K562 (cell line): ENCODE measurements at regions not wholly inside any gene's neighbourhood (a gene's known extent, or its start where the extent isn't known, plus 50 kb on each side); places are given as distances from the start of the nearest gene placed in this dataset.

Experiments used
- ATAC-seq: fragments of 200-7000 bp; cut with Tn5 transposase; 3 replicates; pipeline ENCODE4 v1.9.1; 2020; ENCODE audit warnings: moderate library complexity
- BruUV-seq: library from RNA; stranded (reverse); fragments of 400-500 nt; replicated peaks from 2 replicates; lab custom pipeline; 2021; lab: Mats Ljungman, UMichigan
- CTCF ChIA-PET: fragments of 300-600 bp; formaldehyde crosslinking; extraction: SDS; loops from one replicate; lab custom pipeline; 2021; ENCODE audit warnings: low intra/inter-chr PET ratio; lab: Yijun Ruan, JAX
- POLR2A ChIA-PET: fragments of 300-600, 350-650 bp; sonication (Branson Sonifier 250); formaldehyde crosslinking; extraction: SDS; loops from one replicate; lab custom pipeline; 2021; ENCODE audit warnings: antibody characterized with exemption, inconsistent platforms; lab: Yijun Ruan, JAX
- DNase-seq, 4 experiments: peaks; one replicate each; pipeline versions ENCODE4 v3.0.0 to v3.0.0-alpha.2; 2011 to 2018; ENCODE audit warnings: low spot score in 3 of 4, mixed read lengths in 3 of 4; ENCODE audit errors: extremely low read depth in 1 of 4
- FAIRE-seq: peaks from 2 replicates; lab custom pipeline; 2011; peaks lifted over from hg19 to GRCh38; lab: Jason Lieb, UNC
- H2AFZ ChIP-seq: 2 replicates; pipeline ENCODE4 v1.6.0; 2011; ENCODE audit warnings: low read depth, low read length, control low read depth, inconsistent platforms
- H3K27ac ChIP-seq: fragments of 200-600 bp; 3 replicates; pipeline ENCODE4 v1.8.0; 2011; ENCODE audit warnings: low read depth, mild to moderate bottlenecking, control low read depth, inconsistent platforms, low read length, moderate library complexity, mixed read lengths; ENCODE audit errors: extremely low read depth
- H3K27me3 ChIP-seq, 2 experiments: fragments of 300-600 bp in 1 of 2; 2 replicates in 1 of 2; 3 replicates in 1 of 2; pipeline versions ENCODE4 v1.6.0 to v1.8.0; 2011; ENCODE audit warnings: inconsistent platforms in 2 of 2, low read length in 2 of 2, mild to moderate bottlenecking in 1 of 2, mixed read lengths in 1 of 2, moderate library complexity in 1 of 2; ENCODE audit not compliant: control insufficient read depth in 2 of 2, insufficient read depth in 2 of 2
- H3K36me3 ChIP-seq: fragments of 300-600 bp; 3 replicates; pipeline ENCODE4 v1.8.0; 2011; ENCODE audit warnings: mild to moderate bottlenecking, low read length, inconsistent platforms; ENCODE audit not compliant: control insufficient read depth, insufficient read depth
- H3K4me1 ChIP-seq, 2 experiments: fragments of 200-600 bp in 1 of 2; replicated peaks in 1 of 2; 2 replicates in 1 of 2; 3 replicates in 1 of 2; pipeline versions ENCODE4 v1.5.1 to v1.8.0; 2011; ENCODE audit warnings: inconsistent platforms in 2 of 2, low read length in 2 of 2, mild to moderate bottlenecking in 1 of 2, mixed read lengths in 1 of 2, moderate library complexity in 1 of 2; ENCODE audit not compliant: control insufficient read depth in 2 of 2, insufficient read depth in 2 of 2
- H3K4me2 ChIP-seq: 2 replicates; pipeline ENCODE4 v1.6.1; 2011; ENCODE audit warnings: low read length, control low read depth, inconsistent platforms, mixed read lengths; ENCODE audit not compliant: insufficient read depth
- H3K4me3 ChIP-seq: fragments of 200-600 bp; sonication (generic), shearing (Covaris generic); 2 replicates; pipeline ENCODE4 v1.5.1; 2016; ENCODE audit warnings: control low read depth, inconsistent platforms
- H3K79me2 ChIP-seq: fragments of 200-600 bp; 3 replicates; pipeline ENCODE4 v1.8.0; 2011; ENCODE audit warnings: low read length, inconsistent platforms; ENCODE audit not compliant: control insufficient read depth, insufficient read depth
- H3K9ac ChIP-seq, 2 experiments: 2 replicates each; pipeline versions ENCODE4 v1.6.0 to v1.6.1; 2011; ENCODE audit warnings: low read depth in 2 of 2, low read length in 2 of 2, control low read depth in 1 of 2, inconsistent platforms in 1 of 2, mild to moderate bottlenecking in 1 of 2, mixed read lengths in 1 of 2; ENCODE audit not compliant: insufficient read depth in 1 of 2
- H3K9me1 ChIP-seq: one replicate; pipeline ENCODE4 v1.6.0; 2011; ENCODE audit warnings: inconsistent platforms, mild to moderate bottlenecking, low read length, moderate library complexity; ENCODE audit not compliant: control insufficient read depth, insufficient read depth
- H3K9me3 ChIP-seq: replicated peaks from 2 replicates; pipeline ENCODE4 v1.5.1; 2011; ENCODE audit warnings: low read depth, low read length, inconsistent platforms; ENCODE audit not compliant: control insufficient read depth, insufficient read depth
- H4K20me1 ChIP-seq: replicated peaks from 2 replicates; pipeline ENCODE4 v1.6.1; 2011; ENCODE audit warnings: low read length, inconsistent platforms, mixed read lengths; ENCODE audit not compliant: control insufficient read depth, insufficient read depth
- DDX20 ChIP-seq: fragments of 450-650 bp; IDR thresholded peaks from 2 replicates; pipeline ENCODE4 v1.6.1; 2016; ENCODE audit warnings: missing genetic modification characterization, low read depth, mild to moderate bottlenecking, missing compliant biosample characterization, moderate library complexity
- EWSR1 ChIP-seq: fragments of 450-650 bp; IDR thresholded peaks from 2 replicates; pipeline ENCODE4 v1.6.1; 2018; ENCODE audit warnings: borderline replicate concordance, mild to moderate bottlenecking, low read depth, moderate library complexity; ENCODE audit not compliant: partially characterized antibody
- FOS ChIP-seq: IDR thresholded peaks from 3 replicates; pipeline ENCODE4 v1.6.1; 2011; ENCODE audit not compliant: insufficient read length; ENCODE audit errors: extremely low read depth
- ID3 ChIP-seq, 2 experiments: fragments of 250-450 bp in 1 of 2; fragments of 450-650 bp in 1 of 2; sonication (Bioruptor Pico) in 1 of 2; IDR thresholded peaks; 2 replicates each; pipeline versions ENCODE4 v1.6.1 to v1.8.0; 2016 to 2021; ENCODE audit warnings: mild to moderate bottlenecking in 2 of 2, moderate library complexity in 2 of 2, missing compliant biosample characterization in 1 of 2, missing genetic modification characterization in 1 of 2
- KDM4B ChIP-seq, 2 experiments: fragments of 450-650 bp in 1 of 2; sonication (generic) in 1 of 2; IDR thresholded peaks; 2 replicates each; pipeline ENCODE4 v1.6.1; 2016 to 2017; ENCODE audit warnings: borderline replicate concordance in 2 of 2, antibody characterized with exemption in 1 of 2, low read depth in 1 of 2, mild to moderate bottlenecking in 1 of 2
- MYBL2 ChIP-seq, 2 experiments: fragments of 450-650 bp in 1 of 2; sonication (generic) in 1 of 2; formaldehyde crosslinking in 1 of 2; IDR thresholded peaks; 2 replicates each; pipeline versions ENCODE4 v1.6.1 to v1.8.1; 2017 to 2022; ENCODE audit warnings: borderline replicate concordance in 1 of 2, inconsistent platforms in 1 of 2, low read depth in 1 of 2, mild to moderate bottlenecking in 1 of 2, missing genetic modification reagents in 1 of 2, moderate library complexity in 1 of 2
- MYC ChIP-seq, 2 experiments: fragments of 250-450 bp in 1 of 2; sonication (Bioruptor Pico) in 1 of 2; IDR thresholded peaks; 2 replicates each; pipeline versions ENCODE4 v1.5.1 to v1.6.1; 2012 to 2021; ENCODE audit warnings: low read depth in 2 of 2, borderline replicate concordance in 1 of 2, improper control_type of control experiment in 1 of 2, low read length in 1 of 2, mild to moderate bottlenecking in 1 of 2, moderate library complexity in 1 of 2
- NR2C1 ChIP-seq, 2 experiments: fragments of 450-650 bp; IDR thresholded peaks; 2 replicates each; pipeline ENCODE4 v1.6.1; 2017; ENCODE audit warnings: mild to moderate bottlenecking in 2 of 2, antibody characterized with exemption in 1 of 2, inconsistent platforms in 1 of 2, missing compliant biosample characterization in 1 of 2, missing genetic modification characterization in 1 of 2
- PHB ChIP-seq: fragments of 250-450 bp; sonication (Bioruptor Pico); IDR thresholded peaks from 2 replicates; pipeline ENCODE4 v1.5.0; 2021
- RAD51 ChIP-seq: fragments of 450-650 bp; IDR thresholded peaks from 2 replicates; pipeline ENCODE4 v1.7.1; 2016; ENCODE audit warnings: low read depth, mild to moderate bottlenecking, borderline replicate concordance
- ZNF212 ChIP-seq: fragments of 450-650 bp; formaldehyde crosslinking; IDR thresholded peaks from 2 replicates; pipeline ENCODE4 v1.4.0; 2020; ENCODE audit warnings: mild to moderate bottlenecking
- ZNF347 ChIP-seq: fragments of 450-650 bp; formaldehyde crosslinking; IDR thresholded peaks from 2 replicates; pipeline ENCODE4 v1.4.0; 2020; ENCODE audit warnings: low read depth, mild to moderate bottlenecking, moderate library complexity
- ZNF668 ChIP-seq: fragments of 250-450 bp; sonication (Bioruptor Pico); IDR thresholded peaks from 2 replicates; pipeline ENCODE4 v1.8.0; 2022; ENCODE audit warnings: mild to moderate bottlenecking, inconsistent platforms
- WGBS: fragments of 100-300 bp; shearing (Covaris generic); methylation state at CpG from one replicate; pipeline ENCODE4 v1.1.6; 2016; ENCODE audit warnings: low coverage, mixed read lengths; ENCODE audit not compliant: insufficient coverage; ENCODE audit errors: missing lambda C conversion rate; 5-methylcytosine and 5-hydroxymethylcytosine counted together
- in situ Hi-C: fragments of 300-500 bp; cut with MboI; formaldehyde crosslinking; loops from 4 replicates; pipeline ENCODE4 v1.15.0; 2018; ENCODE audit warnings: inconsistent platforms, mixed read lengths
- intact Hi-C: fragments of 100-400 bp; cut with micrococcal nuclease; formaldehyde crosslinking; loops from 2 replicates; pipeline ENCODE4 v1.14.2; 2022
- TF ChIP-seq, protein P1 (sequence below): fragments of 250-450 bp; sonication (Bioruptor Pico); IDR thresholded peaks from 2 replicates; pipeline ENCODE4 v1.8.0; 2021; ENCODE audit warnings: mild to moderate bottlenecking, moderate library complexity
- TF ChIP-seq, protein P2 (sequence below): fragments of 450-650 bp; IDR thresholded peaks from 2 replicates; pipeline ENCODE4 v1.7.1; 2018; ENCODE audit warnings: mild to moderate bottlenecking, low read depth; ENCODE audit not compliant: partially characterized antibody

DNA sequence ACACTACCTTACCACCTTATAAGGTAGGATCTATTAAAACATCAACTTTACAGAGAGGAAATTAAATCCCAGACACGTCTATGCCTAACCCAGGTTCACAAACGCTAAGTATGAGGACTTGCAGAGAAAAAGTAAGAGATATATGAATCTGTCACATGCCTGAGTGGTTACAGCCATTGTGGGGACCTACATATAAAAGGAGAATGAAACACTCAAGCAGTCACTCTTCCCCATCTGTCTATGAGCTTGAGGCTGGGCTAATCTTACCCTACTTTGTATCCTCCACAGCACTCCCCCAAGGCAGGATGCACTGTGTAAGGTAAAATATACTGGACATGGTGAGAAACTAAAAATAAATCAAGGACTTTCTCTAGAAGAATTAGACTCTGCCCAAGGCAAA is 339.9 kb downstream of the HNRNPD start (continued):
- TF ChIP-seq, protein P1, sequence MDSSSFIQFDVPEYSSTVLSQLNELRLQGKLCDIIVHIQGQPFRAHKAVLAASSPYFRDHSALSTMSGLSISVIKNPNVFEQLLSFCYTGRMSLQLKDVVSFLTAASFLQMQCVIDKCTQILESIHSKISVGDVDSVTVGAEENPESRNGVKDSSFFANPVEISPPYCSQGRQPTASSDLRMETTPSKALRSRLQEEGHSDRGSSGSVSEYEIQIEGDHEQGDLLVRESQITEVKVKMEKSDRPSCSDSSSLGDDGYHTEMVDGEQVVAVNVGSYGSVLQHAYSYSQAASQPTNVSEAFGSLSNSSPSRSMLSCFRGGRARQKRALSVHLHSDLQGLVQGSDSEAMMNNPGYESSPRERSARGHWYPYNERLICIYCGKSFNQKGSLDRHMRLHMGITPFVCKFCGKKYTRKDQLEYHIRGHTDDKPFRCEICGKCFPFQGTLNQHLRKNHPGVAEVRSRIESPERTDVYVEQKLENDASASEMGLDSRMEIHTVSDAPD (CRISPR knock-in tag) = no peak
- TF ChIP-seq, protein P2, sequence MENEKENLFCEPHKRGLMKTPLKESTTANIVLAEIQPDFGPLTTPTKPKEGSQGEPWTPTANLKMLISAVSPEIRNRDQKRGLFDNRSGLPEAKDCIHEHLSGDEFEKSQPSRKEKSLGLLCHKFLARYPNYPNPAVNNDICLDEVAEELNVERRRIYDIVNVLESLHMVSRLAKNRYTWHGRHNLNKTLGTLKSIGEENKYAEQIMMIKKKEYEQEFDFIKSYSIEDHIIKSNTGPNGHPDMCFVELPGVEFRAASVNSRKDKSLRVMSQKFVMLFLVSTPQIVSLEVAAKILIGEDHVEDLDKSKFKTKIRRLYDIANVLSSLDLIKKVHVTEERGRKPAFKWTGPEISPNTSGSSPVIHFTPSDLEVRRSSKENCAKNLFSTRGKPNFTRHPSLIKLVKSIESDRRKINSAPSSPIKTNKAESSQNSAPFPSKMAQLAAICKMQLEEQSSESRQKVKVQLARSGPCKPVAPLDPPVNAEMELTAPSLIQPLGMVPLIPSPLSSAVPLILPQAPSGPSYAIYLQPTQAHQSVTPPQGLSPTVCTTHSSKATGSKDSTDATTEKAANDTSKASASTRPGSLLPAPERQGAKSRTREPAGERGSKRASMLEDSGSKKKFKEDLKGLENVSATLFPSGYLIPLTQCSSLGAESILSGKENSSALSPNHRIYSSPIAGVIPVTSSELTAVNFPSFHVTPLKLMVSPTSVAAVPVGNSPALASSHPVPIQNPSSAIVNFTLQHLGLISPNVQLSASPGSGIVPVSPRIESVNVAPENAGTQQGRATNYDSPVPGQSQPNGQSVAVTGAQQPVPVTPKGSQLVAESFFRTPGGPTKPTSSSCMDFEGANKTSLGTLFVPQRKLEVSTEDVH = no peak
- TF ChIP-seq ID3 (CRISPR knock-in tag; IDR thresholded peaks at IDR 0.05) = no peak
- no peak for TF ChIP-seq ID3 (tag; IDR thresholded peaks at IDR 0.05)

- H3K79me2 ChIP-seq = no peaks in the 10 kb centered on the region
- no peaks in the 10 kb centered on the region for H4K20me1 ChIP-seq
- intact Hi-C loops = no loop called here
- no peak overlapping the region for H3K9ac ChIP-seq
- no peaks in the 10 kb centered on the region for H3K9me1 ChIP-seq
- H3K4me3 ChIP-seq = no peak overlapping the region
- BruUV-seq = no TSS peak
- ChIA-PET CTCF (no interaction called here), POLR2A (no interaction called here)
- H3K4me1 ChIP-seq = no peaks in the 10 kb centered on the region
- no peak overlapping the region for H2AFZ ChIP-seq
- TF ChIP-seq MYBL2 (IDR thresholded peaks at IDR 0.05; ENCODE audit: low read depth) = no peak
- no peak for TF ChIP-seq MYBL2 (CRISPR knock-in tag; IDR thresholded peaks at IDR 0.05; ENCODE audit: borderline replicate concordance)
- no peak for TF ChIP-seq PHB
- TF ChIP-seq FOS = no peak
- no peak for TF ChIP-seq NR2C1 (IDR thresholded peaks at IDR 0.05)
- no peak for TF ChIP-seq NR2C1 (tag; IDR thresholded peaks at IDR 0.05)
- no peak for TF ChIP-seq RAD51
- no peak for TF ChIP-seq MYC (IDR thresholded peaks at IDR 0.05; ENCODE audit: low read depth, low read length)
- no peak for TF ChIP-seq MYC (CRISPR knock-in tag; IDR thresholded peaks at IDR 0.05; ENCODE audit: borderline replicate concordance, low read depth)
- no peak for TF ChIP-seq ZNF347
- no peak for TF ChIP-seq ZNF668
- no peak for TF ChIP-seq EWSR1
- no peak for TF ChIP-seq DDX20
- no peak for TF ChIP-seq KDM4B (IDR thresholded peaks at IDR 0.05; ENCODE audit: borderline replicate concordance in 2 of 2, low read depth in 1 of 2)
- TF ChIP-seq ZNF212 (CRISPR knock-in tag) = no peak
- no peak overlapping the region for H3K4me2 ChIP-seq
- H3K36me3 ChIP-seq = no peaks in the 10 kb centered on the region
- H3K27ac ChIP-seq = no peak overlapping the region
- 0% methylated on average over 2 of the region's 2 CpGs for WGBS
- FAIRE-seq = no peak
- no peaks in the 10 kb centered on the region for H3K27me3 ChIP-seq
- no peaks in the 10 kb centered on the region for H3K9me3 ChIP-seq
- no peak for ATAC-seq
- DNase-seq = no peak
- in situ Hi-C loops = no loop called here
Observed at GRCh38 chr4:82031376-82031927, 342.3 kb downstream of the HNRNPD start.
